CD14-positive monocyte (primary cell): ENCODE measurements at regions not wholly inside any gene's neighbourhood (a gene's known extent, or its start where the extent isn't known, plus 50 kb on each side); places are given as distances from the start of the nearest gene placed in this dataset.

Experiments used
- DNase-seq, 3 donors: peaks; one replicate each; pipeline ENCODE4 v3.0.0-alpha.2; 2011 to 2022
- H2AFZ ChIP-seq: 2 replicates; pipeline ENCODE4 v1.6.0; 2012; ENCODE audit warnings: mild to moderate bottlenecking, low read depth, low read length, inconsistent platforms; ENCODE audit not compliant: insufficient read depth, poor library complexity, severe bottlenecking
- H3K27ac ChIP-seq, 2 donors: 1 replicate in 1 of 2; 2 replicates in 1 of 2; pipeline ENCODE4 v1.5.1; 2012 to 2013; ENCODE audit warnings: low read length in 2 of 2, control low read depth in 1 of 2, inconsistent platforms in 1 of 2, low read depth in 1 of 2, mild to moderate bottlenecking in 1 of 2
- H3K27me3 ChIP-seq, 2 donors: one replicate each; pipeline versions ENCODE4 v1.6.0 to v1.6.1; 2011 to 2013; ENCODE audit warnings: low read length in 2 of 2; ENCODE audit not compliant: control insufficient read depth in 2 of 2, insufficient read depth in 2 of 2
- H3K36me3 ChIP-seq, 2 donors: replicated peaks in 1 of 2; 1 replicate in 1 of 2; 2 replicates in 1 of 2; pipeline versions ENCODE4 v1.5.1 to v1.6.1; 2012 to 2013; ENCODE audit warnings: low read length in 2 of 2, control low read depth in 1 of 2, inconsistent platforms in 1 of 2, mild to moderate bottlenecking in 1 of 2; ENCODE audit not compliant: insufficient read depth in 2 of 2, control insufficient read depth in 1 of 2
- H3K4me1 ChIP-seq, 2 donors: 1 replicate in 1 of 2; 2 replicates in 1 of 2; pipeline versions ENCODE4 v1.5.1 to v1.6.1; 2012 to 2013; ENCODE audit warnings: low read length in 2 of 2, control low read depth in 1 of 2, inconsistent platforms in 1 of 2, mild to moderate bottlenecking in 1 of 2, moderate library complexity in 1 of 2; ENCODE audit not compliant: insufficient read depth in 2 of 2, control insufficient read depth in 1 of 2
- H3K4me2 ChIP-seq: replicated peaks from 2 replicates; pipeline ENCODE3; 2012; ENCODE audit warnings: low read length, moderate library complexity, mild to moderate bottlenecking; ENCODE audit not compliant: poor library complexity, severe bottlenecking; ENCODE audit errors: extremely low read depth
- H3K4me3 ChIP-seq, 3 experiments: fragments of 200-600 bp in 1 of 3; sonication (generic) in 1 of 3; replicated peaks in 1 of 3; 1 replicate in 2 of 3; 2 replicates in 1 of 3; pipeline ENCODE4 v1.5.1; 2011 to 2013; ENCODE audit warnings: low read length in 3 of 3, mild to moderate bottlenecking in 3 of 3, control low read depth in 2 of 3, low read depth in 2 of 3, inconsistent platforms in 1 of 3, moderate library complexity in 1 of 3
- H3K79me2 ChIP-seq: 2 replicates; pipeline ENCODE4 v1.6.0; 2012; ENCODE audit warnings: mild to moderate bottlenecking, control low read depth, inconsistent platforms, low read length, moderate library complexity; ENCODE audit not compliant: insufficient read depth
- H3K9ac ChIP-seq: 2 replicates; pipeline ENCODE4 v1.6.0; 2017; ENCODE audit warnings: low read length, mild to moderate bottlenecking; ENCODE audit not compliant: insufficient read depth, poor library complexity, severe bottlenecking
- H3K9me3 ChIP-seq, 2 donors: replicated peaks in 1 of 2; 1 replicate in 1 of 2; 2 replicates in 1 of 2; pipeline versions ENCODE4 v1.5.1 to v1.6.1; 2012 to 2013; ENCODE audit warnings: low read length in 2 of 2, control low read depth in 1 of 2; ENCODE audit not compliant: control insufficient read depth in 1 of 2, insufficient read depth in 1 of 2
- H4K20me1 ChIP-seq: 2 replicates; pipeline ENCODE4 v1.6.0; 2012; ENCODE audit warnings: mild to moderate bottlenecking, low read length, control low read depth, moderate library complexity; ENCODE audit not compliant: insufficient read depth
- H3K27ac Mint-ChIP-seq, 7 donors: one replicate each; pipeline ENCODE4 v1.8.0; 2020; ENCODE audit warnings: mild to moderate bottlenecking in 7 of 7, mixed read lengths in 7 of 7, moderate library complexity in 6 of 7, inconsistent platforms in 2 of 7
- H3K27me3 Mint-ChIP-seq, 3 donors: one replicate each; pipeline ENCODE4 v1.8.0; 2021 to 2022; ENCODE audit warnings: low read depth in 3 of 3, mild to moderate bottlenecking in 3 of 3, mixed read lengths in 3 of 3, moderate library complexity in 3 of 3, inconsistent platforms in 1 of 3
- H3K36me3 Mint-ChIP-seq, 2 donors: one replicate each; pipeline ENCODE4 v1.8.0; 2020; ENCODE audit warnings: mixed read lengths in 2 of 2, inconsistent platforms in 1 of 2, mild to moderate bottlenecking in 1 of 2
- H3K4me1 Mint-ChIP-seq: one replicate; pipeline ENCODE4 v1.8.0; 2020; ENCODE audit warnings: mild to moderate bottlenecking, mixed read lengths
- H3K4me3 Mint-ChIP-seq, 2 donors: one replicate each; pipeline ENCODE4 v1.8.0; 2020; ENCODE audit warnings: mild to moderate bottlenecking in 2 of 2, mixed read lengths in 2 of 2, moderate library complexity in 1 of 2
- H3K9me3 Mint-ChIP-seq, 7 donors: one replicate each; pipeline ENCODE4 v1.8.0; 2020 to 2022; ENCODE audit warnings: mixed read lengths in 7 of 7, mild to moderate bottlenecking in 6 of 7, moderate library complexity in 6 of 7, inconsistent platforms in 2 of 7
- CTCF ChIP-seq: fragments of 200-600 bp; IDR thresholded peaks from one replicate; pipeline ENCODE4 v1.8.0; 2022; ENCODE audit warnings: antibody characterized with exemption, mild to moderate bottlenecking
- WGBS: methylation state at CpG from one replicate; pipeline ENCODE4 v1.1.5; 2013; ENCODE audit warnings: missing lambda C conversion rate; ENCODE audit not compliant: insufficient coverage; 5-methylcytosine and 5-hydroxymethylcytosine counted together
- intact Hi-C, 2 donors: fragments of 100-400 bp; cut with micrococcal nuclease; formaldehyde crosslinking; loops; one replicate each; pipeline versions ENCODE4 v1.15.0 to v1.15.1; 2023

- no peaks in the 10 kb centered on the region for H3K36me3 Mint-ChIP-seq
- H3K4me1 ChIP-seq: no peaks in the 10 kb centered on the region
- peaks cover 5 to 27% (median 20%) of the 10 kb centered on the region in 7 donors for H3K9me3 Mint-ChIP-seq
- no peaks in the 10 kb centered on the region for H3K79me2 ChIP-seq
- no peaks in the 10 kb centered on the region for H3K4me1 Mint-ChIP-seq
- H3K36me3 ChIP-seq: no peaks in the 10 kb centered on the region
- H3K9me3 ChIP-seq: peaks cover 36 to 43% of the 10 kb centered on the region in 2 donors
- intact Hi-C loops: no loop called here
- no peak overlapping the region for H3K27ac ChIP-seq
- no peaks in the 10 kb centered on the region for H3K27me3 ChIP-seq
- no peaks in the 10 kb centered on the region for H4K20me1 ChIP-seq
- no peak for DNase-seq
- H3K4me3 ChIP-seq: no peak overlapping the region
- H3K9ac ChIP-seq: no peak overlapping the region
- no peak overlapping the region for H3K4me2 ChIP-seq
- H3K4me3 Mint-ChIP-seq: no peak overlapping the region
- H3K27ac Mint-ChIP-seq: no peak overlapping the region
- peaks cover 0 to 4% (median 0%) of the 10 kb centered on the region in 3 donors for H3K27me3 Mint-ChIP-seq
- no peak for TF ChIP-seq CTCF
- no peak overlapping the region for H2AFZ ChIP-seq
- WGBS: 83% methylated on average over 3 of the region's 5 CpGs
Observed at GRCh38 chr7:69049326-69049725, 548.9 kb upstream of the AUTS2 start.

GRCh38 chr7:69052447-69052846 lies 545.8 kb upstream of the AUTS2 start:
- DNase-seq: no peak
- no peaks in the 10 kb centered on the region for H3K36me3 Mint-ChIP-seq
- H3K4me3 Mint-ChIP-seq: no peak overlapping the region
- H3K9ac ChIP-seq: no peak overlapping the region
- H3K27me3 ChIP-seq: no peaks in the 10 kb centered on the region
- H3K4me1 ChIP-seq: no peaks in the 10 kb centered on the region
- no peaks in the 10 kb centered on the region for H3K79me2 ChIP-seq
- peaks cover 0 to 4% (median 0%) of the 10 kb centered on the region in 3 donors for H3K27me3 Mint-ChIP-seq
- H3K27ac ChIP-seq: no peak overlapping the region
- H3K4me3 ChIP-seq: no peak overlapping the region
- no peaks in the 10 kb centered on the region for H3K36me3 ChIP-seq
- no peak overlapping the region for H3K27ac Mint-ChIP-seq
- no peak overlapping the region for H3K4me2 ChIP-seq
- H2AFZ ChIP-seq: no peak overlapping the region
- WGBS: 92% methylated on average over 4 of the region's 4 CpGs
- peaks cover 46% of the 10 kb centered on the region in 2 donors for H3K9me3 ChIP-seq
- no peaks in the 10 kb centered on the region for H4K20me1 ChIP-seq
- no peak for TF ChIP-seq CTCF
- H3K4me1 Mint-ChIP-seq: no peaks in the 10 kb centered on the region
- intact Hi-C loops: no loop called here
- peaks cover 5 to 23% (median 15%) of the 10 kb centered on the region in 7 donors for H3K9me3 Mint-ChIP-seq
